ENCODE measurements at regions not wholly inside any gene's neighbourhood (a gene's known extent, or its start where the extent isn't known, plus 50 kb on each side); places are given as distances from the start of the nearest gene placed in this dataset.

GRCh38 chr2:18482666-18483065 is 77.8 kb downstream of the RDH14 start:
- Histone ChIP-seq H3K9me3 (ENCODE audit: control insufficient read depth, insufficient read depth, low read depth, low read length) (no peaks in the 10 kb centered on the region), H3K4me3 (ENCODE audit: low read depth, low read length) (no peak overlapping the region), H3K36me3 (ENCODE audit: control insufficient read depth in 2 of 2, insufficient read depth in 1 of 2, low read length in 2 of 2) (no peaks in the 10 kb centered on the region), H3K27ac (ENCODE audit: extremely low read depth, low read depth, low read length) (no peak overlapping the region), H3K4me1 (ENCODE audit: control insufficient read depth, insufficient read depth, low read length) (no peaks in the 10 kb centered on the region; the same call in 1 of the 2 replicates)
- CTCF ChIA-PET = no interaction called here
- no peak for TF ChIP-seq ZNF184 (tag by site-specific recombination; IDR thresholded peaks at IDR 0.05)
- 0 out of 2 replicates have a peak, but pooled peaks have one; percentile 6 for TF ChIP-seq PRDM6 (tag by site-specific recombination; IDR thresholded peaks at IDR 0.05)
- POLR2A ChIA-PET = no interaction called here

GRCh38 chr2:18479947-18480369 is 80.5 kb downstream of the RDH14 start:
- H3K4me3 ChIP-seq (ENCODE audit: low read depth, low read length) = no peak overlapping the region
- 0 out of 2 replicates have a peak overlapping the region, but pooled peaks have one; percentile 6 for H3K27ac ChIP-seq (ENCODE audit: extremely low read depth, low read depth, low read length)
- H3K9me3 ChIP-seq (ENCODE audit: control insufficient read depth, insufficient read depth, low read depth, low read length) = no peaks in the 10 kb centered on the region
- ChIA-PET CTCF (no interaction called here), POLR2A (no interaction called here)
- no peaks in the 10 kb centered on the region for H3K36me3 ChIP-seq (ENCODE audit: control insufficient read depth in 2 of 2, insufficient read depth in 1 of 2, low read length in 2 of 2)
- no peaks in the 10 kb centered on the region; the same call in 1 of the 2 replicates for H3K4me1 ChIP-seq (ENCODE audit: control insufficient read depth, insufficient read depth, low read length)
- TF ChIP-seq ZNF513 (tag by site-specific recombination; IDR thresholded peaks at IDR 0.05) (no peak), ZIC2 (tag by site-specific recombination; IDR thresholded peaks at IDR 0.05) (peak; percentile 40; the same call in 1 of the 2 replicates), ZSCAN30 (tag by site-specific recombination; IDR thresholded peaks at IDR 0.05) (no peak), FEZF1 (tag by site-specific recombination; IDR thresholded peaks at IDR 0.05) (0 out of 2 replicates have a peak, but pooled peaks have one; percentile 23), ZSCAN18 (tag by site-specific recombination; IDR thresholded peaks at IDR 0.05) (no peak)

GRCh38 chr2:18477293-18477692 is 83.2 kb downstream of the RDH14 start:
- TF ChIP-seq FEZF1 (tag by site-specific recombination; IDR thresholded peaks at IDR 0.05) (0 out of 2 replicates have a peak, but pooled peaks have one; percentile 17), ZNF596 (tag by site-specific recombination; IDR thresholded peaks at IDR 0.05) (no peak), ZIC2 (tag by site-specific recombination; IDR thresholded peaks at IDR 0.05) (0 out of 2 replicates have a peak, but pooled peaks have one; percentile 9), ZNF558 (tag by site-specific recombination; IDR thresholded peaks at IDR 0.05) (no peak), TSHZ1 (tag by site-specific recombination; IDR thresholded peaks at IDR 0.05; ENCODE audit: borderline replicate concordance) (no peak), ZNF324 (tag by site-specific recombination; IDR thresholded peaks at IDR 0.05) (no peak), ZNF549 (tag by site-specific recombination; IDR thresholded peaks at IDR 0.05) (no peak), ZNF561 (tag by site-specific recombination; IDR thresholded peaks at IDR 0.05; ENCODE audit: borderline replicate concordance) (no peak), PRDM6 (tag by site-specific recombination; IDR thresholded peaks at IDR 0.05) (0 out of 2 replicates have a peak, but pooled peaks have one; percentile 10), ZNF146 (tag by site-specific recombination; IDR thresholded peaks at IDR 0.05) (no peak), ZSCAN30 (tag by site-specific recombination; IDR thresholded peaks at IDR 0.05) (no peak), ZNF623 (tag by site-specific recombination; IDR thresholded peaks at IDR 0.05) (no peak), WT1 (tag by site-specific recombination; IDR thresholded peaks at IDR 0.05) (no peak), ZBTB8A (tag by site-specific recombination; IDR thresholded peaks at IDR 0.05) (no peak), KLF16 (tag by site-specific recombination; IDR thresholded peaks at IDR 0.05) (no peak)
- H3K9me3 ChIP-seq (ENCODE audit: control insufficient read depth, insufficient read depth, low read depth, low read length) = no peaks in the 10 kb centered on the region
- POLR2A ChIA-PET = no interaction called here
- H3K4me3 ChIP-seq (ENCODE audit: low read depth, low read length) = no peak overlapping the region
- no peak overlapping the region for H3K27ac ChIP-seq (ENCODE audit: extremely low read depth, low read depth, low read length)
- no peaks in the 10 kb centered on the region for H3K36me3 ChIP-seq (ENCODE audit: control insufficient read depth in 2 of 2, insufficient read depth in 1 of 2, low read length in 2 of 2)
- CTCF ChIA-PET = interaction anchor here (0.5 kb wide), 1 partner anchor 507 kb away, joined by 6 read pairs; no protein-coding TSS in a partner anchor
- H3K4me1 ChIP-seq (ENCODE audit: control insufficient read depth, insufficient read depth, low read length) = 0 out of 2 replicates have a peak, but pooled peaks cover 2% of the 10 kb centered on the region

Measured in HEK293 (cell line).